SK-N-SH treated with all-trans-retinoic acid at 6 μM for 48 hours (cell line): ENCODE measurements at regions not wholly inside any gene's neighbourhood (a gene's known extent, or its start where the extent isn't known, plus 50 kb on each side); places are given as distances from the start of the nearest gene placed in this dataset.

ENCODE experiments used
- ATAC-seq: fragments of 200-7000 bp; cut with Tn5 transposase; 3 replicates; pipeline ENCODE4 v1.9.1; 2020; ENCODE audit warnings: mild to moderate bottlenecking, moderate library complexity
- CSDC2 ChIP-seq: fragments of 250-450 bp; sonication (Bioruptor Pico); IDR thresholded peaks from 2 replicates; pipeline ENCODE4 v1.5.0; 2020; ENCODE audit warnings: mild to moderate bottlenecking, moderate library complexity
- CSRNP3 ChIP-seq: fragments of 250-450 bp; sonication (Bioruptor Pico); IDR thresholded peaks from 2 replicates; pipeline ENCODE4 v1.5.1; 2021; ENCODE audit warnings: mild to moderate bottlenecking, moderate library complexity
- GLIS3 ChIP-seq: fragments of 250-450 bp; sonication (Bioruptor Pico); IDR thresholded peaks from 2 replicates; pipeline ENCODE4 v1.5.0; 2020; ENCODE audit warnings: mild to moderate bottlenecking, moderate library complexity
- ISL1 ChIP-seq: fragments of 250-450 bp; sonication (Bioruptor Pico); IDR thresholded peaks from 2 replicates; pipeline ENCODE4 v2.1.2; 2022; ENCODE audit warnings: mild to moderate bottlenecking, moderate library complexity
- RARB ChIP-seq: fragments of 250-450 bp; sonication (Bioruptor Pico); IDR thresholded peaks from 2 replicates; pipeline ENCODE4 v1.8.0; 2021; ENCODE audit warnings: mild to moderate bottlenecking, moderate library complexity
- SNAI2 ChIP-seq: fragments of 250-450 bp; sonication (Bioruptor Pico); IDR thresholded peaks from 2 replicates; pipeline ENCODE4 v1.5.0; 2020; ENCODE audit warnings: mild to moderate bottlenecking, moderate library complexity
- TSHZ2 ChIP-seq: fragments of 250-450 bp; sonication (Bioruptor Pico); IDR thresholded peaks from 2 replicates; pipeline ENCODE4 v1.5.0; 2020; ENCODE audit warnings: mild to moderate bottlenecking, moderate library complexity
- ZC3H10 ChIP-seq: fragments of 250-450 bp; sonication (Bioruptor Pico); IDR thresholded peaks from 2 replicates; pipeline ENCODE4 v1.5.1; 2021; ENCODE audit warnings: mild to moderate bottlenecking, moderate library complexity
- ZFP3 ChIP-seq: fragments of 250-450 bp; sonication (Bioruptor Pico); IDR thresholded peaks from 2 replicates; pipeline ENCODE4 v1.5.0; 2020; ENCODE audit warnings: mild to moderate bottlenecking, moderate library complexity
- ZFP30 ChIP-seq: fragments of 450-650 bp; formaldehyde crosslinking; IDR thresholded peaks from 2 replicates; pipeline ENCODE4 v1.5.0; 2022; ENCODE audit warnings: mild to moderate bottlenecking, moderate library complexity
- ZNF565 ChIP-seq: fragments of 450-650 bp; formaldehyde crosslinking; conservative IDR thresholded peaks from 2 replicates; pipeline ENCODE4 v1.5.0; 2020; ENCODE audit warnings: low read depth, mild to moderate bottlenecking, moderate library complexity
- ZNF70 ChIP-seq: fragments of 450-650 bp; formaldehyde crosslinking; IDR thresholded peaks from 2 replicates; pipeline ENCODE4 v1.5.0; 2020; ENCODE audit warnings: mild to moderate bottlenecking, moderate library complexity
- ZNF8 ChIP-seq: fragments of 450-650 bp; formaldehyde crosslinking; IDR thresholded peaks from 2 replicates; pipeline ENCODE4 v1.5.0; 2020; ENCODE audit warnings: mild to moderate bottlenecking, moderate library complexity
- TF ChIP-seq, protein P1 (sequence below): fragments of 250-450 bp; sonication (Bioruptor Pico); IDR thresholded peaks from 2 replicates; pipeline ENCODE4 v1.8.0; 2020; ENCODE audit warnings: mild to moderate bottlenecking, moderate library complexity, borderline replicate concordance
- TF ChIP-seq, protein P2 (sequence below): fragments of 250-450 bp; sonication (Bioruptor Pico); IDR thresholded peaks from 2 replicates; pipeline ENCODE4 v1.5.1; 2020; ENCODE audit warnings: low read depth, mild to moderate bottlenecking, moderate library complexity

GRCh38 chr5:158142156-158142555, 283.2 kb upstream of the CLINT1 start:
- TF ChIP-seq CSRNP3 (CRISPR knock-in tag) (no peak), CSDC2 (CRISPR knock-in tag) (no peak), ZNF8 (CRISPR knock-in tag) (no peak), ZC3H10 (CRISPR knock-in tag) (no peak), TSHZ2 (no peak), GLIS3 (CRISPR knock-in tag) (no peak), RARB (no peak), ZNF70 (CRISPR knock-in tag) (no peak)
- TF ChIP-seq, protein P1, sequence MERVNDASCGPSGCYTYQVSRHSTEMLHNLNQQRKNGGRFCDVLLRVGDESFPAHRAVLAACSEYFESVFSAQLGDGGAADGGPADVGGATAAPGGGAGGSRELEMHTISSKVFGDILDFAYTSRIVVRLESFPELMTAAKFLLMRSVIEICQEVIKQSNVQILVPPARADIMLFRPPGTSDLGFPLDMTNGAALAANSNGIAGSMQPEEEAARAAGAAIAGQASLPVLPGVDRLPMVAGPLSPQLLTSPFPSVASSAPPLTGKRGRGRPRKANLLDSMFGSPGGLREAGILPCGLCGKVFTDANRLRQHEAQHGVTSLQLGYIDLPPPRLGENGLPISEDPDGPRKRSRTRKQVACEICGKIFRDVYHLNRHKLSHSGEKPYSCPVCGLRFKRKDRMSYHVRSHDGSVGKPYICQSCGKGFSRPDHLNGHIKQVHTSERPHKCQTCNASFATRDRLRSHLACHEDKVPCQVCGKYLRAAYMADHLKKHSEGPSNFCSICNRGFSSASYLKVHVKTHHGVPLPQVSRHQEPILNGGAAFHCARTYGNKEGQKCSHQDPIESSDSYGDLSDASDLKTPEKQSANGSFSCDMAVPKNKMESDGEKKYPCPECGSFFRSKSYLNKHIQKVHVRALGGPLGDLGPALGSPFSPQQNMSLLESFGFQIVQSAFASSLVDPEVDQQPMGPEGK (CRISPR knock-in tag) = no peak
- ATAC-seq = no peak

DNA sequence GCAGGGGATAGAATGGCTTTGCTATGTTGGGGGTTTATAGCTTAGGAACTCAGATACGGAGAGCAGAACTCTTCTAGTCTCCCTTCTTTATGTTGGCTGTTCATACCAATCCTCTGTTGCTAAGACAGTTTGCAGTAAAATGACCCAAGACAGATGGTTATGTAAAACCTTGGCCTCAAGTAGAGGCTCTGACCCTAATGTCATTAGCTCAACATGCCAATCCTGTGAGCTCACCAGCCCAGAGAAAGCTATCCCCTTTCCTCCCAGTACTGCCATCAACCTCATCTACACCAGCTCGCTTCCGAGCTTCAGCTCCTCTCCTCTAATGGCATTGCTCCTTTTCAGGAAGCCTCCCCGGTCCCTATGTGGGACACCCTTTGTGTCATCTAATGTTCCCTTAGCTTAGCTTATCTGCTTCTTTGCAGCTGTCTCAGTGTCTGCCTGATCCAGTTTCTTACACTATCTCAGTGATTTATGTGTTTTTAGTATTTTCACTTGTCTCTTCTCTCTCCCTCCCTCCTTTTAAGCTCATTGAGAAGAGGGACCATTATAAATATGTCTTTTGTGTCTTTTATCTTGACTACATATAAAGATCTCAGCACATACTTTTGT, 281.3 kb upstream of the CLINT1 start:
- TF ChIP-seq ISL1 (CRISPR knock-in tag) (peak; percentile 73), TSHZ2 (no peak), ZFP3 (CRISPR knock-in tag) (peak; percentile 73; the same call in 1 of the 2 replicates)
- TF ChIP-seq, protein P2, sequence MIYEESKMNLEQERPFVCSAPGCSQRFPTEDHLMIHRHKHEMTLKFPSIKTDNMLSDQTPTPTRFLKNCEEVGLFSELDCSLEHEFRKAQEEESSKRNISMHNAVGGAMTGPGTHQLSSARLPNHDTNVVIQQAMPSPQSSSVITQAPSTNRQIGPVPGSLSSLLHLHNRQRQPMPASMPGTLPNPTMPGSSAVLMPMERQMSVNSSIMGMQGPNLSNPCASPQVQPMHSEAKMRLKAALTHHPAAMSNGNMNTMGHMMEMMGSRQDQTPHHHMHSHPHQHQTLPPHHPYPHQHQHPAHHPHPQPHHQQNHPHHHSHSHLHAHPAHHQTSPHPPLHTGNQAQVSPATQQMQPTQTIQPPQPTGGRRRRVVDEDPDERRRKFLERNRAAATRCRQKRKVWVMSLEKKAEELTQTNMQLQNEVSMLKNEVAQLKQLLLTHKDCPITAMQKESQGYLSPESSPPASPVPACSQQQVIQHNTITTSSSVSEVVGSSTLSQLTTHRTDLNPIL (CRISPR knock-in tag) = peak; percentile 77
- peak; percentile 94 for ATAC-seq

- TF ChIP-seq, protein P2 (CRISPR knock-in tag) = no peak
- TF ChIP-seq GLIS3 (CRISPR knock-in tag) (no peak), CSDC2 (CRISPR knock-in tag) (no peak), SNAI2 (CRISPR knock-in tag) (no peak), RARB (no peak), ZFP30 (no peak), ZNF565 (CRISPR knock-in tag) (no peak)
- TF ChIP-seq, protein P1 (CRISPR knock-in tag) = no peak
- ATAC-seq = no peak
These were observed 280.2 kb upstream of the CLINT1 start for GRCh38 chr5:158139161-158139560.
